SK-N-SH treated with all-trans-retinoic acid at 6 μM for 48 hours (cell line): ENCODE measurements at regions not wholly inside any gene's neighbourhood (a gene's known extent, or its start where the extent isn't known, plus 50 kb on each side); places are given as distances from the start of the nearest gene placed in this dataset.

Source experiments
- ATAC-seq: fragments of 200-7000 bp; cut with Tn5 transposase; 3 replicates; pipeline ENCODE4 v1.9.1; 2020; ENCODE audit warnings: mild to moderate bottlenecking, moderate library complexity
- ARNTL ChIP-seq: fragments of 450-650 bp; formaldehyde crosslinking; IDR thresholded peaks from 2 replicates; pipeline ENCODE4 v1.5.0; 2020; ENCODE audit warnings: low read depth, mild to moderate bottlenecking, moderate library complexity, borderline replicate concordance
- BACH2 ChIP-seq: fragments of 250-450 bp; sonication (Bioruptor Pico); IDR thresholded peaks from 2 replicates; pipeline ENCODE4 v1.9.0; 2021; ENCODE audit warnings: mild to moderate bottlenecking, borderline replicate concordance
- CSDC2 ChIP-seq: fragments of 250-450 bp; sonication (Bioruptor Pico); IDR thresholded peaks from 2 replicates; pipeline ENCODE4 v1.5.0; 2020; ENCODE audit warnings: mild to moderate bottlenecking, moderate library complexity
- ESRRG ChIP-seq: fragments of 250-450 bp; sonication (Bioruptor Pico); IDR thresholded peaks from 2 replicates; pipeline ENCODE4 v1.6.1; 2021; ENCODE audit warnings: mild to moderate bottlenecking
- GLIS3 ChIP-seq: fragments of 250-450 bp; sonication (Bioruptor Pico); IDR thresholded peaks from 2 replicates; pipeline ENCODE4 v1.5.0; 2020; ENCODE audit warnings: mild to moderate bottlenecking, moderate library complexity
- ISL1 ChIP-seq: fragments of 250-450 bp; sonication (Bioruptor Pico); IDR thresholded peaks from 2 replicates; pipeline ENCODE4 v2.1.2; 2022; ENCODE audit warnings: mild to moderate bottlenecking, moderate library complexity
- PPARA ChIP-seq: fragments of 250-450 bp; sonication (Bioruptor Pico); IDR thresholded peaks from 2 replicates; pipeline ENCODE4 v1.5.0; 2020; ENCODE audit warnings: mild to moderate bottlenecking, borderline replicate concordance
- RARB ChIP-seq: fragments of 250-450 bp; sonication (Bioruptor Pico); IDR thresholded peaks from 2 replicates; pipeline ENCODE4 v1.8.0; 2021; ENCODE audit warnings: mild to moderate bottlenecking, moderate library complexity
- TCF4 ChIP-seq: fragments of 250-450 bp; sonication (Bioruptor Pico); IDR thresholded peaks from 2 replicates; pipeline ENCODE4 v1.8.0; 2021; ENCODE audit warnings: mild to moderate bottlenecking, moderate library complexity, borderline replicate concordance
- TOX ChIP-seq: fragments of 250-450 bp; sonication (Bioruptor Pico); IDR thresholded peaks from 2 replicates; pipeline ENCODE4 v1.8.0; 2021; ENCODE audit warnings: mild to moderate bottlenecking, moderate library complexity, borderline replicate concordance
- ZC3H10 ChIP-seq: fragments of 250-450 bp; sonication (Bioruptor Pico); IDR thresholded peaks from 2 replicates; pipeline ENCODE4 v1.5.1; 2021; ENCODE audit warnings: mild to moderate bottlenecking, moderate library complexity
- ZFP3 ChIP-seq: fragments of 250-450 bp; sonication (Bioruptor Pico); IDR thresholded peaks from 2 replicates; pipeline ENCODE4 v1.5.0; 2020; ENCODE audit warnings: mild to moderate bottlenecking, moderate library complexity
- ZFP30 ChIP-seq: fragments of 450-650 bp; formaldehyde crosslinking; IDR thresholded peaks from 2 replicates; pipeline ENCODE4 v1.5.0; 2022; ENCODE audit warnings: mild to moderate bottlenecking, moderate library complexity
- ZNF565 ChIP-seq: fragments of 450-650 bp; formaldehyde crosslinking; conservative IDR thresholded peaks from 2 replicates; pipeline ENCODE4 v1.5.0; 2020; ENCODE audit warnings: low read depth, mild to moderate bottlenecking, moderate library complexity
- ZNF70 ChIP-seq: fragments of 450-650 bp; formaldehyde crosslinking; IDR thresholded peaks from 2 replicates; pipeline ENCODE4 v1.5.0; 2020; ENCODE audit warnings: mild to moderate bottlenecking, moderate library complexity
- ZNF8 ChIP-seq: fragments of 450-650 bp; formaldehyde crosslinking; IDR thresholded peaks from 2 replicates; pipeline ENCODE4 v1.5.0; 2020; ENCODE audit warnings: mild to moderate bottlenecking, moderate library complexity
- TF ChIP-seq, protein P1 (sequence below): fragments of 250-450 bp; sonication (Bioruptor Pico); IDR thresholded peaks from 2 replicates; pipeline ENCODE4 v1.5.1; 2021; ENCODE audit warnings: mild to moderate bottlenecking, moderate library complexity
- TF ChIP-seq, protein P2 (sequence below): fragments of 250-450 bp; sonication (Bioruptor Pico); IDR thresholded peaks from 2 replicates; pipeline ENCODE4 v1.8.0; 2020; ENCODE audit warnings: mild to moderate bottlenecking, moderate library complexity, borderline replicate concordance
- TF ChIP-seq, protein P3 (sequence below): fragments of 250-450 bp; sonication (Bioruptor Pico); IDR thresholded peaks from 2 replicates; pipeline ENCODE4 v1.5.0; 2020; ENCODE audit warnings: mild to moderate bottlenecking, moderate library complexity
- TF ChIP-seq, protein P4 (sequence below): fragments of 250-450 bp; sonication (Bioruptor Pico); IDR thresholded peaks from 2 replicates; pipeline ENCODE4 v1.5.1; 2020; ENCODE audit warnings: low read depth, mild to moderate bottlenecking, moderate library complexity
- TF ChIP-seq, protein P5 (sequence below): fragments of 250-450 bp; sonication (Bioruptor Pico); IDR thresholded peaks from 2 replicates; pipeline ENCODE4 v1.8.0; 2021; ENCODE audit warnings: low read depth, mild to moderate bottlenecking, moderate library complexity, borderline replicate concordance

DNA sequence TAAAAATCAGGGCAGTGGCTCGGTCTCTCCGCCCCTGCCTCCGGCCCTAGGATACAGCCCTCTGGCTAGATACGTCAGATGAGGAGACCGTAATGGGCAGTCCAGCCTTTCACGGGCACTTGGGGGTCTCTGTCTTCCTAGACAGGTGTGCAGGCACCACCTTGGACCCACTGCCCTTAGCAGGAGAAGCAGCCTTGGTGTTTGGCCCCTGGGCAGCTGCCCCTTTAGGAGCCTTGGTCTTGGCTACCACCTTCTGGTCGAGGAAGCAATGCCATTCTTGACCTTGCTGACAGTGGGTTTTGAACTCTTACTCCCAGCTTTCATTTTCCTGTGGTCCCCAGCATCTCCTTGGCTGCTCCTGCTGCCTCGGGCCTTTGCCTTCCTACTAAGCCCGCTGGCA lies 149.7 kb upstream of the FRMD4B start:
- no peak for ATAC-seq

DNA sequence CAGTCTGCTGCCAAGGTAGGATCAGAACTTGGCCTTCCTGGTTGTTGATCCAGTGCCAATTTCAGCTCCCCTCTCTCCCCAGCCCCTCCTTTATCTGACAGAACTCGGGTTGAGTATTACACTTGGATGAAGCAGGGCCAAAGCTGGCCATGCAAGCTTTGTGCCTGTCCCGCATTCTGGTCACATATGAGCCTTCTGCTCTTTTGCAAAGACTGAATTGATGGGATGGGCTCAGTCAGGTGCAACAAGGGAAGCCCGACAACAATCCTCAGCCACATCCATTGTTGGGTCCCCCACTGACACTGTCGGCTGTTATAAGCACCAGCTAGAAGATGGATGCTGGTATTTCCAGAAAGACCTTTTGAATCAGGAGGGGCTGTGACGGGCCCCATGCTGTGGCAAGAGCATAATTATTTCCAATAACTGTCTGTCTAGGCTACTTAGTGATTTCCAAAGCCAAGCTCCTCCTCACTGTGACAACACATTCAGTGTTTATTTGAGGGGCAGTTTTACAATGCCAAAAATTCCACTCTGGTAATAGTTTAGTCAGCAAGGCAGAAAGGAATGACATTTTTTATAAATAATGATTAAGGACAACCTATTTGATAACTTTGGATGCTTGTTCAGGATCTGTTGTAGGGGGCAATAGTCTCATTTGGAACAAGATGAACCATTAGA lies 146.8 kb upstream of the FRMD4B start:
- no peak for TF ChIP-seq TCF4 (CRISPR knock-in tag)
- TF ChIP-seq, protein P1, sequence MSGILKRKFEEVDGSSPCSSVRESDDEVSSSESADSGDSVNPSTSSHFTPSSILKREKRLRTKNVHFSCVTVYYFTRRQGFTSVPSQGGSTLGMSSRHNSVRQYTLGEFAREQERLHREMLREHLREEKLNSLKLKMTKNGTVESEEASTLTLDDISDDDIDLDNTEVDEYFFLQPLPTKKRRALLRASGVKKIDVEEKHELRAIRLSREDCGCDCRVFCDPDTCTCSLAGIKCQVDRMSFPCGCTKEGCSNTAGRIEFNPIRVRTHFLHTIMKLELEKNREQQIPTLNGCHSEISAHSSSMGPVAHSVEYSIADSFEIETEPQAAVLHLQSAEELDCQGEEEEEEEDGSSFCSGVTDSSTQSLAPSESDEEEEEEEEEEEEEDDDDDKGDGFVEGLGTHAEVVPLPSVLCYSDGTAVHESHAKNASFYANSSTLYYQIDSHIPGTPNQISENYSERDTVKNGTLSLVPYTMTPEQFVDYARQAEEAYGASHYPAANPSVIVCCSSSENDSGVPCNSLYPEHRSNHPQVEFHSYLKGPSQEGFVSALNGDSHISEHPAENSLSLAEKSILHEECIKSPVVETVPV, result no peak
- TF ChIP-seq BACH2, result no peak
- TF ChIP-seq, protein P2, sequence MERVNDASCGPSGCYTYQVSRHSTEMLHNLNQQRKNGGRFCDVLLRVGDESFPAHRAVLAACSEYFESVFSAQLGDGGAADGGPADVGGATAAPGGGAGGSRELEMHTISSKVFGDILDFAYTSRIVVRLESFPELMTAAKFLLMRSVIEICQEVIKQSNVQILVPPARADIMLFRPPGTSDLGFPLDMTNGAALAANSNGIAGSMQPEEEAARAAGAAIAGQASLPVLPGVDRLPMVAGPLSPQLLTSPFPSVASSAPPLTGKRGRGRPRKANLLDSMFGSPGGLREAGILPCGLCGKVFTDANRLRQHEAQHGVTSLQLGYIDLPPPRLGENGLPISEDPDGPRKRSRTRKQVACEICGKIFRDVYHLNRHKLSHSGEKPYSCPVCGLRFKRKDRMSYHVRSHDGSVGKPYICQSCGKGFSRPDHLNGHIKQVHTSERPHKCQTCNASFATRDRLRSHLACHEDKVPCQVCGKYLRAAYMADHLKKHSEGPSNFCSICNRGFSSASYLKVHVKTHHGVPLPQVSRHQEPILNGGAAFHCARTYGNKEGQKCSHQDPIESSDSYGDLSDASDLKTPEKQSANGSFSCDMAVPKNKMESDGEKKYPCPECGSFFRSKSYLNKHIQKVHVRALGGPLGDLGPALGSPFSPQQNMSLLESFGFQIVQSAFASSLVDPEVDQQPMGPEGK (CRISPR knock-in tag), result no peak
- no peak for TF ChIP-seq ZNF70 (CRISPR knock-in tag)
- no peak for TF ChIP-seq ZC3H10 (CRISPR knock-in tag)
- no peak for TF ChIP-seq GLIS3
- no peak for TF ChIP-seq PPARA (CRISPR knock-in tag)
- TF ChIP-seq, protein P3, sequence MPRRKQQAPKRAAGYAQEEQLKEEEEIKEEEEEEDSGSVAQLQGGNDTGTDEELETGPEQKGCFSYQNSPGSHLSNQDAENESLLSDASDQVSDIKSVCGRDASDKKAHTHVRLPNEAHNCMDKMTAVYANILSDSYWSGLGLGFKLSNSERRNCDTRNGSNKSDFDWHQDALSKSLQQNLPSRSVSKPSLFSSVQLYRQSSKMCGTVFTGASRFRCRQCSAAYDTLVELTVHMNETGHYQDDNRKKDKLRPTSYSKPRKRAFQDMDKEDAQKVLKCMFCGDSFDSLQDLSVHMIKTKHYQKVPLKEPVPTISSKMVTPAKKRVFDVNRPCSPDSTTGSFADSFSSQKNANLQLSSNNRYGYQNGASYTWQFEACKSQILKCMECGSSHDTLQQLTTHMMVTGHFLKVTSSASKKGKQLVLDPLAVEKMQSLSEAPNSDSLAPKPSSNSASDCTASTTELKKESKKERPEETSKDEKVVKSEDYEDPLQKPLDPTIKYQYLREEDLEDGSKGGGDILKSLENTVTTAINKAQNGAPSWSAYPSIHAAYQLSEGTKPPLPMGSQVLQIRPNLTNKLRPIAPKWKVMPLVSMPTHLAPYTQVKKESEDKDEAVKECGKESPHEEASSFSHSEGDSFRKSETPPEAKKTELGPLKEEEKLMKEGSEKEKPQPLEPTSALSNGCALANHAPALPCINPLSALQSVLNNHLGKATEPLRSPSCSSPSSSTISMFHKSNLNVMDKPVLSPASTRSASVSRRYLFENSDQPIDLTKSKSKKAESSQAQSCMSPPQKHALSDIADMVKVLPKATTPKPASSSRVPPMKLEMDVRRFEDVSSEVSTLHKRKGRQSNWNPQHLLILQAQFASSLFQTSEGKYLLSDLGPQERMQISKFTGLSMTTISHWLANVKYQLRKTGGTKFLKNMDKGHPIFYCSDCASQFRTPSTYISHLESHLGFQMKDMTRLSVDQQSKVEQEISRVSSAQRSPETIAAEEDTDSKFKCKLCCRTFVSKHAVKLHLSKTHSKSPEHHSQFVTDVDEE (CRISPR knock-in tag), result no peak
- TF ChIP-seq ARNTL (CRISPR knock-in tag), result no peak
- TF ChIP-seq ZFP30 (CRISPR knock-in tag), result no peak
- TF ChIP-seq ZFP3 (CRISPR knock-in tag), result no peak
- TF ChIP-seq, all 23 proteins: peak for 0
- peak; percentile 34; the same call in 1 of the 3 replicates for ATAC-seq

More for the DNA sequence above, 149.7 kb upstream of the FRMD4B start:
- TF ChIP-seq ZNF70 (CRISPR knock-in tag), result no peak
- TF ChIP-seq, protein P3 (CRISPR knock-in tag), result no peak
- TF ChIP-seq BACH2, result no peak
- no peak for TF ChIP-seq RARB (CRISPR knock-in tag)
- TF ChIP-seq ZFP3 (CRISPR knock-in tag), result no peak
- no peak for TF ChIP-seq ZFP30 (CRISPR knock-in tag)
- TF ChIP-seq ESRRG, result no peak
- TF ChIP-seq TCF4 (CRISPR knock-in tag), result no peak
- TF ChIP-seq CSDC2 (CRISPR knock-in tag), result no peak
- TF ChIP-seq, protein P4, sequence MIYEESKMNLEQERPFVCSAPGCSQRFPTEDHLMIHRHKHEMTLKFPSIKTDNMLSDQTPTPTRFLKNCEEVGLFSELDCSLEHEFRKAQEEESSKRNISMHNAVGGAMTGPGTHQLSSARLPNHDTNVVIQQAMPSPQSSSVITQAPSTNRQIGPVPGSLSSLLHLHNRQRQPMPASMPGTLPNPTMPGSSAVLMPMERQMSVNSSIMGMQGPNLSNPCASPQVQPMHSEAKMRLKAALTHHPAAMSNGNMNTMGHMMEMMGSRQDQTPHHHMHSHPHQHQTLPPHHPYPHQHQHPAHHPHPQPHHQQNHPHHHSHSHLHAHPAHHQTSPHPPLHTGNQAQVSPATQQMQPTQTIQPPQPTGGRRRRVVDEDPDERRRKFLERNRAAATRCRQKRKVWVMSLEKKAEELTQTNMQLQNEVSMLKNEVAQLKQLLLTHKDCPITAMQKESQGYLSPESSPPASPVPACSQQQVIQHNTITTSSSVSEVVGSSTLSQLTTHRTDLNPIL (CRISPR knock-in tag), result no peak
- no peak for TF ChIP-seq ARNTL (CRISPR knock-in tag)
- TF ChIP-seq, protein P5, sequence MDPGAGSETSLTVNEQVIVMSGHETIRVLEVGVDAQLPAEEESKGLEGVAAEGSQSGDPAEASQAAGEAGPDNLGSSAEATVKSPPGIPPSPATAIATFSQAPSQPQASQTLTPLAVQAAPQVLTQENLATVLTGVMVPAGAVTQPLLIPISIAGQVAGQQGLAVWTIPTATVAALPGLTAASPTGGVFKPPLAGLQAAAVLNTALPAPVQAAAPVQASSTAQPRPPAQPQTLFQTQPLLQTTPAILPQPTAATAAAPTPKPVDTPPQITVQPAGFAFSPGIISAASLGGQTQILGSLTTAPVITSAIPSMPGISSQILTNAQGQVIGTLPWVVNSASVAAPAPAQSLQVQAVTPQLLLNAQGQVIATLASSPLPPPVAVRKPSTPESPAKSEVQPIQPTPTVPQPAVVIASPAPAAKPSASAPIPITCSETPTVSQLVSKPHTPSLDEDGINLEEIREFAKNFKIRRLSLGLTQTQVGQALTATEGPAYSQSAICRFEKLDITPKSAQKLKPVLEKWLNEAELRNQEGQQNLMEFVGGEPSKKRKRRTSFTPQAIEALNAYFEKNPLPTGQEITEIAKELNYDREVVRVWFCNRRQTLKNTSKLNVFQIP, result no peak
- no peak for TF ChIP-seq ZNF565 (CRISPR knock-in tag)
- TF ChIP-seq ZNF8 (CRISPR knock-in tag), result no peak
- no peak for TF ChIP-seq TOX
- no peak for TF ChIP-seq ZC3H10 (CRISPR knock-in tag)
- no peak for TF ChIP-seq PPARA (CRISPR knock-in tag)
- TF ChIP-seq GLIS3, result no peak
- no peak for TF ChIP-seq ISL1 (CRISPR knock-in tag)
